Heart left ventricle (tissue), 16 donors: ENCODE measurements at regions not wholly inside any gene's neighbourhood (a gene's known extent, or its start where the extent isn't known, plus 50 kb on each side); places are given as distances from the start of the nearest gene placed in this dataset.

Source experiments
- ATAC-seq, 4 donors: fragments of 200-7000 bp; cut with Tn5 transposase; one replicate each; pipeline ENCODE4 v1.9.1; 2020 to 2022; ENCODE audit warnings: moderate library complexity in 4 of 4, mild to moderate bottlenecking in 3 of 4, moderate number of reproducible peaks in 1 of 4
- DNase-seq, 5 donors: peaks; one replicate each; pipeline ENCODE4 v3.0.0-alpha.2; 2020
- H3K27ac ChIP-seq, 12 donors: fragments of 200-600 bp; sonication (generic) in 4 of 12; one replicate each; pipeline versions ENCODE4 v1.5.0 to v1.8.0; 2016 to 2022; ENCODE audit warnings: mild to moderate bottlenecking in 2 of 12
- H3K27me3 ChIP-seq, 9 donors: fragments of 200-600 bp; sonication (generic) in 2 of 9; one replicate each; pipeline versions ENCODE4 v1.5.1 to v1.8.0; 2016 to 2022; ENCODE audit warnings: mild to moderate bottlenecking in 3 of 9
- H3K36me3 ChIP-seq, 9 donors: fragments of 200-600 bp; sonication (generic) in 2 of 9; one replicate each; pipeline versions ENCODE4 v1.5.0 to v1.8.0; 2018 to 2022; ENCODE audit warnings: mild to moderate bottlenecking in 2 of 9
- H3K4me1 ChIP-seq, 12 donors: fragments of 200-600 bp; sonication (generic) in 4 of 12; one replicate each; pipeline versions ENCODE4 v1.5.0 to v1.8.0; 2016 to 2022; ENCODE audit warnings: mild to moderate bottlenecking in 3 of 12
- H3K4me3 ChIP-seq, 12 donors: fragments of 200-600 bp; sonication (generic) in 4 of 12; one replicate each; pipeline versions ENCODE4 v1.5.0 to v1.8.0; 2017 to 2022; ENCODE audit warnings: mild to moderate bottlenecking in 9 of 12, moderate library complexity in 4 of 12
- H3K9me3 ChIP-seq, 12 donors: fragments of 200-600 bp; sonication (generic) in 4 of 12; one replicate each; pipeline versions ENCODE4 v1.5.0 to v1.8.0; 2016 to 2022; ENCODE audit warnings: mild to moderate bottlenecking in 1 of 12
- CTCF ChIP-seq, 12 donors: fragments of 200-600 bp; sonication (generic) in 4 of 12; IDR thresholded peaks; one replicate each; pipeline versions ENCODE4 v1.5.0 to v1.8.0; 2018 to 2022; ENCODE audit warnings: antibody characterized with exemption in 12 of 12, mild to moderate bottlenecking in 5 of 12
- POLR2A ChIP-seq, 2 donors: fragments of 450-650 bp; IDR thresholded peaks; one replicate each; pipeline ENCODE4 v1.6.1; 2017; ENCODE audit warnings: antibody characterized with exemption in 2 of 2, mild to moderate bottlenecking in 2 of 2, moderate library complexity in 2 of 2
- WGBS, 4 donors: extraction: QIAGEN DNeasy Blood & Tissue Kit in 2 of 4; methylation state at CpG; one replicate each; pipeline versions ENCODE4 v1.1.5 to v1.1.7; 2013 to 2018; 5-methylcytosine and 5-hydroxymethylcytosine counted together
- intact Hi-C, 10 donors: fragments of 100-400 bp; cut with DNase I; formaldehyde crosslinking; loops; one replicate each; pipeline versions ENCODE4 v1.11.1 to v1.14.2; 2022
- donor health status: ischemic (EF 13 %, LVEDD 7.1; RV severe dilation, severe dysfunction).
- donor health status: healthy with polysubstance abuse.
- donor health status: DM: no; HTN: yes; CAD: no.
- donor health status: DM: no; HTN: no; CAD: no.
- donor health status: ischemic (EF 25% LVEDD 6.9; RV normal size, moderate dysfunction).
- donor health status: ischemic (EF 25% LVEDD 5.7; RV mildly dilated, moderate dysfunction).
- donor health status: healthy.
- donor health status: DM: yes; HTN: yes; CAD: no.
- donor health status: ischemic (EF 35%, LVEDD 5.7; RV mildly dilated, moderate dysfunction).
- donor health status: nonischemic (EF 11% LVEDD 7.7; RV severe dilation, severe dysfunction).
- donor health status: DM: yes; HTN: yes; CAD: no.
- donor health status: PGD.
- donor health status: ischemic (EF 29% LVEDD 5.4; RV normal size, mild dysfunction).
- donor health status: nonischemic (EF 23%, LVEDD 6.1; RV moderate dilation, normal function).

GRCh38 chr10:117797296-117797695 is 249.4 kb downstream of the RAB11FIP2 start:
- Histone ChIP-seq H3K9me3 (no peaks in the 10 kb centered on the region), H3K27ac (no peak overlapping the region), H3K4me3 (no peak overlapping the region), H3K4me1 (no peaks in the 10 kb centered on the region), H3K27me3 (peaks cover 0 to 28% (median 0%) of the 10 kb centered on the region in 9 donors), H3K36me3 (no peaks in the 10 kb centered on the region)
- 75 to 81% (median 78%) methylated on average over 10 of the region's 10 CpGs for WGBS, 4 donors
- ATAC-seq (no peak), DNase-seq (no peak)
- TF ChIP-seq POLR2A (IDR thresholded peaks at IDR 0.05) = no peak
- TF ChIP-seq CTCF (IDR thresholded peaks at IDR 0.05) = no peak
- intact Hi-C loops = no loop called here

GRCh38 chr10:117801691-117802090 is 245.1 kb downstream of the RAB11FIP2 start:
- DNase-seq (no peak), ATAC-seq (no peak)
- Histone ChIP-seq H3K27ac (no peak overlapping the region), H3K9me3 (no peaks in the 10 kb centered on the region), H3K27me3 (peaks cover 0 to 25% (median 0%) of the 10 kb centered on the region in 9 donors), H3K36me3 (no peaks in the 10 kb centered on the region), H3K4me3 (no peak overlapping the region), H3K4me1 (no peaks in the 10 kb centered on the region)
- intact Hi-C loops = no loop called here
- no peak for TF ChIP-seq CTCF (IDR thresholded peaks at IDR 0.05)
- no peak for TF ChIP-seq POLR2A (IDR thresholded peaks at IDR 0.05)
- 61 to 68% (median 63%) methylated on average over 7 of the region's 7 CpGs for WGBS, 4 donors

- DNase-seq = no peak
- Histone ChIP-seq H3K4me3 (no peak overlapping the region), H3K27me3 (peaks cover 0 to 25% (median 0%) of the 10 kb centered on the region in 9 donors), H3K4me1 (no peaks in the 10 kb centered on the region), H3K36me3 (no peaks in the 10 kb centered on the region), H3K27ac (no peak overlapping the region), H3K9me3 (no peaks in the 10 kb centered on the region)
- ATAC-seq = no peak
- WGBS, 4 donors = 67 to 85% (median 81%) methylated on average over 9 to 13 of the region's 13 CpGs
- intact Hi-C loops = no loop called here
- no peak for TF ChIP-seq CTCF (IDR thresholded peaks at IDR 0.05)
- no peak for TF ChIP-seq POLR2A (IDR thresholded peaks at IDR 0.05)
These were observed 242.2 kb downstream of the RAB11FIP2 start for GRCh38 chr10:117804470-117805011.

- no peak overlapping the region for H3K4me3 ChIP-seq
- H3K27me3 ChIP-seq = peaks cover 0 to 25% (median 0%) of the 10 kb centered on the region in 9 donors
These were observed 241.6 kb downstream of the RAB11FIP2 start for GRCh38 chr10:117805139-117805538.

More at GRCh38 chr10:117805139-117805538, 241.6 kb downstream of the RAB11FIP2 start:
- intact Hi-C loops = no loop called here
- Histone ChIP-seq H3K27ac (no peak overlapping the region), H3K36me3 (no peaks in the 10 kb centered on the region), H3K9me3 (peaks cover 0 to 3% (median 0%) of the 10 kb centered on the region in 12 donors), H3K4me1 (no peaks in the 10 kb centered on the region)
- DNase-seq (no peak), ATAC-seq (no peak)
- WGBS, 4 donors = 57 to 67% (median 64%) methylated on average over 13 of the region's 13 CpGs
- TF ChIP-seq CTCF (IDR thresholded peaks at IDR 0.05) (no peak), POLR2A (IDR thresholded peaks at IDR 0.05) (no peak)
